Chondrocyte (in vitro differentiated cells): ENCODE measurements at regions not wholly inside any gene's neighbourhood (a gene's known extent, or its start where the extent isn't known, plus 50 kb on each side); places are given as distances from the start of the nearest gene placed in this dataset.

ENCODE experiments used
- DNase-seq: peaks from one replicate; pipeline ENCODE4 v3.0.0; 2021; ENCODE audit warnings: mixed read lengths, low spot score
- H3K27ac Mint-ChIP-seq: one replicate; pipeline ENCODE4 v1.8.0; 2021; ENCODE audit warnings: mild to moderate bottlenecking, moderate library complexity, mixed read lengths; ENCODE audit not compliant: unreplicated experiment
- H3K27me3 Mint-ChIP-seq: 2 replicates; pipeline ENCODE4 v1.8.0; 2021; ENCODE audit warnings: low read depth, mixed read lengths
- H3K36me3 Mint-ChIP-seq: 2 replicates; pipeline ENCODE4 v1.8.0; 2021; ENCODE audit warnings: low read depth, mixed read lengths
- H3K4me1 Mint-ChIP-seq: 2 replicates; pipeline ENCODE4 v1.8.0; 2021; ENCODE audit warnings: low read depth, mild to moderate bottlenecking, mixed read lengths
- H3K4me3 Mint-ChIP-seq: one replicate; pipeline ENCODE4 v1.8.0; 2021; ENCODE audit warnings: mild to moderate bottlenecking, moderate library complexity, mixed read lengths; ENCODE audit not compliant: unreplicated experiment
- H3K9me3 Mint-ChIP-seq: 2 replicates; pipeline ENCODE4 v1.8.0; 2021; ENCODE audit warnings: low read depth, mixed read lengths
- TF ChIP-seq, protein P1 (sequence below): fragments of 200-600 bp; sonication (generic); IDR thresholded peaks from 2 replicates; pipeline ENCODE4 v1.5.0; 2021; ENCODE audit warnings: antibody characterized with exemption, mild to moderate bottlenecking, moderate library complexity

DNA sequence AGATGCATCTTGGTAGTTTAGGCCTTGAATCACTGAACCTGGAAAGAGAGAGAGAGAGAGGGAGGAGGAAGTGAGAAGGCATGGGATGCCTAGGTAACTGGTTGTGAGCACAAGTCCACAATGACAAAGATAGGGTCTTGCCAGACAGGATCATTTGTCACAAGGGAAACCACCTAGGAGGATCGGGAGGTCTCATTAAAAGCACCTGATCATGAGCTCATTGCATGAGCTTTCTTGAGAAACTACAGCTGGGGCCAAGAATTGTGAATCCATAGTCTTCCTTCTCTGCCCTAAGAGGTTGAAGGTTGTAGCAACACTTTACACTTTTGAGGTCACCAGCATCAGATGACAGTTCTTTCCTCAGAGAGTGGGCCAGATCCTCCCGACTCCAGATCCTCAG, 195.7 kb downstream of the CD83 start:
- H3K4me3 Mint-ChIP-seq, result no peak overlapping the region
- peaks cover 6% of the 10 kb centered on the region for H3K27me3 Mint-ChIP-seq
- no peak overlapping the region for H3K27ac Mint-ChIP-seq
- H3K4me1 Mint-ChIP-seq, result peaks cover 11% of the 10 kb centered on the region
- TF ChIP-seq, protein P1, sequence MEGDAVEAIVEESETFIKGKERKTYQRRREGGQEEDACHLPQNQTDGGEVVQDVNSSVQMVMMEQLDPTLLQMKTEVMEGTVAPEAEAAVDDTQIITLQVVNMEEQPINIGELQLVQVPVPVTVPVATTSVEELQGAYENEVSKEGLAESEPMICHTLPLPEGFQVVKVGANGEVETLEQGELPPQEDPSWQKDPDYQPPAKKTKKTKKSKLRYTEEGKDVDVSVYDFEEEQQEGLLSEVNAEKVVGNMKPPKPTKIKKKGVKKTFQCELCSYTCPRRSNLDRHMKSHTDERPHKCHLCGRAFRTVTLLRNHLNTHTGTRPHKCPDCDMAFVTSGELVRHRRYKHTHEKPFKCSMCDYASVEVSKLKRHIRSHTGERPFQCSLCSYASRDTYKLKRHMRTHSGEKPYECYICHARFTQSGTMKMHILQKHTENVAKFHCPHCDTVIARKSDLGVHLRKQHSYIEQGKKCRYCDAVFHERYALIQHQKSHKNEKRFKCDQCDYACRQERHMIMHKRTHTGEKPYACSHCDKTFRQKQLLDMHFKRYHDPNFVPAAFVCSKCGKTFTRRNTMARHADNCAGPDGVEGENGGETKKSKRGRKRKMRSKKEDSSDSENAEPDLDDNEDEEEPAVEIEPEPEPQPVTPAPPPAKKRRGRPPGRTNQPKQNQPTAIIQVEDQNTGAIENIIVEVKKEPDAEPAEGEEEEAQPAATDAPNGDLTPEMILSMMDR, result no peak
- DNase-seq, result no peak
- no peaks in the 10 kb centered on the region for H3K9me3 Mint-ChIP-seq
- no peaks in the 10 kb centered on the region for H3K36me3 Mint-ChIP-seq

DNA sequence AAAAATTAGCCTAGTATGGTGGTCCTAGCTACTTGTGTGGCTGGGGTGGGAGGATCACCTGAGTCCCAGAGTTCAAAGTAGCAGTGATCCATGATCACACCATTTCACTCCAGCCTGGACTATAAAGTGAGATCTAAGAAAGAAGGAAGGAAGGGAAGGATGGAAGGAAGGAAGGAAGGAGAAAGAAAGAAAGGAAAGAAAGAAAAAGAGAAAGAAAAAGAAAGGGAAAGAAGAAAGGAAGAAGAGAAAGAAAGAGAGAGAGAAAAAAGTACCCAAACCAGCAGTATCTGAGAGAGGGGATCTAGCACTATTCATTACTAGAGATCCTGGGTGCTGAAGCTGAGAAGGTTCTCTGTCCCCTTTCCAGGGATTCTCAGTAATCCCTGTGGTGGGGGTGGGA, 197.8 kb downstream of the CD83 start:
- Mint-ChIP-seq H3K27me3 (peaks cover 8% of the 10 kb centered on the region), H3K9me3 (no peaks in the 10 kb centered on the region), H3K4me3 (no peak overlapping the region), H3K27ac (no peak overlapping the region), H3K4me1 (peaks cover 11% of the 10 kb centered on the region), H3K36me3 (no peaks in the 10 kb centered on the region)
- TF ChIP-seq, protein P1, result no peak
- DNase-seq, result no peak

DNA sequence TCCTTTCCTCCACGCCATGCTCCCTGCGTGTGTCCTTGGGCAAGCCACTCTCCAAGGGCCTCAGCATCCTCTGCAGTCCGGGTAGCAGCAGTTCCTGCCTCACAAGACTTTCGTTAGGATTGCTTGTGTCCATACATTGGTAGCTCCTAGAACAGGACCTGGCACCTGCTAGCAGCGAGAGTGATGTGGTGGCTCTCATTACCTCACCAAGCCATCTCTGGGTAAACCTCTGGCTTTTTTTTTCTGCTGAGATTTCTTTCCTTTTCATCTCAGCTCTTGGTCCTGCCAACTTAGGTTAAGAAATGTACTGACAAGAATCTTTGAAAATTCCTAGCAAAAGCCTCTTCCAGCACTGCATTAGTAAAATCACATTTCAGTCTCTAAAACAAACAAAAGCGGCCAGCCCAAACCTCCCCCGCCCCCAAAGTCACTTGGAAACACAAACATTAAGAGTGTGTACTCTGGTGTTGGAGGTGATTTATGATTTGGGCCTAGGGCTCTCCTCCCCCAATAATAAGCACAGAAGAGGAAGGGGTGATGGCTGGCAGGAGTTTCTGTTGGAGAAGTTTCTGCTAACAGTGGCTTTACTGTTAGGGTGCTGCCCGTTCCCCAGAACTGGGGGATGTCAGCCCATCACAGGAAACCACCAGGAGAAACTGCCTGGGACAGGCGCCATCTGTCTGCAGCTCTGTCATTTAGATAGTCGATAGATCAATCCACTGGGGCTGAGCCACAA, 199.2 kb downstream of the CD83 start:
- no peaks in the 10 kb centered on the region for H3K9me3 Mint-ChIP-seq
- H3K27me3 Mint-ChIP-seq, result peaks cover 8% of the 10 kb centered on the region
- TF ChIP-seq, protein P1, result peak; percentile 43
- no peak overlapping the region for H3K4me3 Mint-ChIP-seq
- H3K36me3 Mint-ChIP-seq, result no peaks in the 10 kb centered on the region
- no peak for DNase-seq
- peaks cover 11% of the 10 kb centered on the region for H3K4me1 Mint-ChIP-seq
- H3K27ac Mint-ChIP-seq, result no peak overlapping the region

DNA sequence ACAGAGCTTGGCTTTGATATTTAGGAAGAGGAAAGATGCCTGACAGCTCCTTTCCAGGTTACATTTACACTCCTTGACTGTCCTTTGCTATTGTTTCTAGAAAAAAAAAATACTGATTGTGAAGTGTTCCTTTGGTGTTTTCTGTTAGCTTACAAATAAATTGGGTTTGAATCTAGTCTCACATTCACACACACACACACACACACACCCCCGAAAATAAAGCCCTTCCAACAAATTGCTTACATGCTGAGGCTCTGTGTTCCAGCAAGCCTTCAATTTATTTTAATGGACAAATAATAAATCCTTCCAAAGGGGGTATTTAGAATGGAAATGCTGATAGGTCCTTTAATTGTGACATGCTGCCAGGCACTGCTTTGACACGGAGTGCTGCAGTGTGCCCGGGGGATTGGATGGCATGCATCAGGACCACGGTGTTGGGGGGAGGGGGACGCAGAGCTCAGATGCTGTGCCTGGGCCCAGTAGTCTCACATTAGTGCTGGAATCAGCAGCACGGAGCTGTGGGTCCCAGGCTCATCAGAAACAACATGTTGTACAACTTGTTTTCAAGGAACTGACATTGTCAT, 199.9 kb downstream of the CD83 start:
- Mint-ChIP-seq H3K4me3 (no peak overlapping the region), H3K4me1 (peaks cover 11% of the 10 kb centered on the region), H3K36me3 (no peaks in the 10 kb centered on the region), H3K9me3 (no peaks in the 10 kb centered on the region), H3K27ac (no peak overlapping the region), H3K27me3 (peaks cover 10% of the 10 kb centered on the region)
- DNase-seq, result no peak
- TF ChIP-seq, protein P1, result no peak

DNA sequence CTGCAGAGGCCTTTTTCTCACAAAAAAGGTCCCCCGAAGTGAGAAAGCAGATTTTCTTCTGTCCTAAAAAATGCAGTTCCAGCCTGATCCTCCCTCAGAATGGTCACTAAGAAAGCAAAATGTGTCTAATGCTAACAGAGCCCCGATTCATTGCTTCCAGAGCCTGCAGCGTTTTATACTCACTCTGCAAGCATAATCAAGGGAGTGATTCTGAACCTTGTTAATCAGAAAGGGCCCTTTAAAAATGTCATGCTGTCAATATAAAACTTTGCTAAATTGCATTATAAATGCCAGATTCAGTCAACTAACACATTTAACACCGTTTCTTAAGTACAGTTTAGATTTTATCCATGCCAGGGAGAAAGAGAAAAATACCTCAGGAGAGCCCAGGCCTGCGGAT, 202.8 kb downstream of the CD83 start:
- no peak overlapping the region for H3K27ac Mint-ChIP-seq
- TF ChIP-seq, protein P1, result no peak
- no peak overlapping the region for H3K4me3 Mint-ChIP-seq
- no peak for DNase-seq
- H3K4me1 Mint-ChIP-seq, result peaks cover 11% of the 10 kb centered on the region
- H3K36me3 Mint-ChIP-seq, result no peaks in the 10 kb centered on the region
- no peaks in the 10 kb centered on the region for H3K9me3 Mint-ChIP-seq
- H3K27me3 Mint-ChIP-seq, result peaks cover 10% of the 10 kb centered on the region
